OCI-LY3 (cell line): ENCODE measurements at regions not wholly inside any gene's neighbourhood (a gene's known extent, or its start where the extent isn't known, plus 50 kb on each side); places are given as distances from the start of the nearest gene placed in this dataset.

Experiments
- H2AFZ ChIP-seq: fragments of 200-600, 300-600 bp; shearing (Covaris generic); 2 replicates; pipeline ENCODE4 v1.6.0; 2014; ENCODE audit warnings: antibody characterized with exemption, low read depth, low read length
- H3K27ac ChIP-seq: fragments of 200-600, 300-600 bp; sonication (generic); 2 replicates; pipeline ENCODE4 v1.5.1; 2014; ENCODE audit warnings: mild to moderate bottlenecking, low read length, moderate library complexity, mixed read lengths
- H3K27me3 ChIP-seq: fragments of 200-600, 300-600 bp; sonication (generic); 2 replicates; pipeline ENCODE4 v1.6.1; 2014; ENCODE audit warnings: low read depth, low read length, mixed read lengths
- H3K36me3 ChIP-seq: fragments of 200-600, 300-600 bp; sonication (generic); replicated peaks from 2 replicates; pipeline ENCODE3; 2014; ENCODE audit warnings: low read depth, low read length, mixed read lengths
- H3K4me1 ChIP-seq: fragments of 300-600, 200-600 bp; sonication (generic); 2 replicates; pipeline ENCODE4 v1.6.1; 2014; ENCODE audit warnings: low read length, mixed read lengths
- H3K4me2 ChIP-seq: fragments of 200-600, 300-600 bp; sonication (generic); 2 replicates; pipeline ENCODE4 v1.6.1; 2014; ENCODE audit warnings: low read length, mixed read lengths
- H3K4me3 ChIP-seq: fragments of 300-600, 200-600 bp; sonication (generic); 2 replicates; pipeline ENCODE4 v1.5.1; 2014; ENCODE audit warnings: antibody characterized with exemption, mild to moderate bottlenecking, low read length, moderate library complexity
- H3K79me2 ChIP-seq: fragments of 300-600, 200-600 bp; shearing (Covaris generic); 2 replicates; pipeline ENCODE4 v1.6.1; 2014; ENCODE audit warnings: mild to moderate bottlenecking, low read length, mixed read lengths
- H3K9ac ChIP-seq: fragments of 300-600, 200-600 bp; shearing (Covaris generic); 2 replicates; pipeline ENCODE4 v1.6.0; 2014; ENCODE audit warnings: mild to moderate bottlenecking, low read length, moderate library complexity
- H3K9me3 ChIP-seq: fragments of 200-600, 300-600 bp; shearing (Covaris generic); 2 replicates; pipeline ENCODE4 v1.6.1; 2014; ENCODE audit warnings: low read length, mixed read lengths; ENCODE audit not compliant: insufficient read depth
- H4K20me1 ChIP-seq: fragments of 200-600, 300-600 bp; sonication (generic); 2 replicates; pipeline ENCODE4 v1.6.1; 2016; ENCODE audit warnings: low read length, mixed read lengths; ENCODE audit not compliant: insufficient read depth
- EZH2phosphoT487 ChIP-seq: fragments of 200-600 bp; shearing (Covaris generic); IDR thresholded peaks from 2 replicates; pipeline ENCODE4 v1.6.1; 2018; ENCODE audit warnings: antibody characterized with exemption, mixed run types, low read depth
- TF ChIP-seq, protein P1 (sequence below): fragments of 200-600, 300-600 bp; sonication (generic); IDR thresholded peaks from 2 replicates; pipeline ENCODE4 v1.5.1; 2014; ENCODE audit warnings: antibody characterized with exemption, low read length, low read depth

DNA sequence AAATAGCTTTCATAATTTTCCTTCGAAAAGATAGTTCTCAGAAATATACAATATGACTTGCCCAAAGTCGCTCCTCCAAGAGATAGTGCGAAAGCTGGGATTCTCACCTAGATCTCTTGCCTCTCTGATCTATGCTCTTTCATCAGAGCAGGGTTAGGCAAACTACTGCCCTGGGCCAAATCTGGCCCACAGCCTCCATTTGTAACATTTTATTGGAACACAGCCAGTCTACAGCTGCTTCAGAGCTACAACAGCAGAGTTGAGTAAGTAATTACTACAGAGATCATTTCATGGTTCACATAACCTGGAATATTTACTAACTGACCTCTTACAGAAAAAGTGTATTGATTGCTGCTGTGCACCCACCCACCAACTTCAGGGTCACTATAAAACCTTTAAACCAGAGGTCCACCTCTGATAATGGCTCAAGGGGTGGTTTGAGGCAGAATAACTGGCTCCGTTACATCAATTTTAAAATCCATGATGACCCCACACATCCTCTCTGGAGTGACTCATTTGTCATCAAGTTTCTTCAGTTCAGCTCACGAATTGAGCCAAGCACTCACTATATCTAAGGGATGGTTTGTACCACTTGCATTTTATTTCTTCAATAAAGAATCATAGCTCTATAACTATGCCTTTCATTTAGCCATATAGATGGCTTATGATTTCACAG is 1019.0 kb downstream of the XPNPEP1 start:
- Histone ChIP-seq H3K79me2 (peaks cover 48% of the 10 kb centered on the region), H3K4me3 (peak overlapping the region; percentile 72), H3K27me3 (no peaks in the 10 kb centered on the region), H2AFZ (0 out of 2 replicates have a peak overlapping the region, but pooled peaks have one; percentile 33), H3K4me2 (peak overlapping the region; percentile 79), H4K20me1 (no peaks in the 10 kb centered on the region), H3K9ac (peak overlapping the region; percentile 85), H3K36me3 (no peaks in the 10 kb centered on the region), H3K4me1 (peaks cover 83% of the 10 kb centered on the region), H3K27ac (peak overlapping the region; percentile 100), H3K9me3 (no peaks in the 10 kb centered on the region)
- TF ChIP-seq, protein P1, sequence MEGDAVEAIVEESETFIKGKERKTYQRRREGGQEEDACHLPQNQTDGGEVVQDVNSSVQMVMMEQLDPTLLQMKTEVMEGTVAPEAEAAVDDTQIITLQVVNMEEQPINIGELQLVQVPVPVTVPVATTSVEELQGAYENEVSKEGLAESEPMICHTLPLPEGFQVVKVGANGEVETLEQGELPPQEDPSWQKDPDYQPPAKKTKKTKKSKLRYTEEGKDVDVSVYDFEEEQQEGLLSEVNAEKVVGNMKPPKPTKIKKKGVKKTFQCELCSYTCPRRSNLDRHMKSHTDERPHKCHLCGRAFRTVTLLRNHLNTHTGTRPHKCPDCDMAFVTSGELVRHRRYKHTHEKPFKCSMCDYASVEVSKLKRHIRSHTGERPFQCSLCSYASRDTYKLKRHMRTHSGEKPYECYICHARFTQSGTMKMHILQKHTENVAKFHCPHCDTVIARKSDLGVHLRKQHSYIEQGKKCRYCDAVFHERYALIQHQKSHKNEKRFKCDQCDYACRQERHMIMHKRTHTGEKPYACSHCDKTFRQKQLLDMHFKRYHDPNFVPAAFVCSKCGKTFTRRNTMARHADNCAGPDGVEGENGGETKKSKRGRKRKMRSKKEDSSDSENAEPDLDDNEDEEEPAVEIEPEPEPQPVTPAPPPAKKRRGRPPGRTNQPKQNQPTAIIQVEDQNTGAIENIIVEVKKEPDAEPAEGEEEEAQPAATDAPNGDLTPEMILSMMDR = no peak
- no peak for TF ChIP-seq EZH2phosphoT487

GRCh38 chr10:108902619-108903285 is 1020.6 kb downstream of the XPNPEP1 start:
- Histone ChIP-seq H3K27ac (peak overlapping the region; percentile 100), H4K20me1 (no peaks in the 10 kb centered on the region), H3K9ac (peak overlapping the region; percentile 65), H3K27me3 (no peaks in the 10 kb centered on the region), H3K36me3 (no peaks in the 10 kb centered on the region), H2AFZ (peak overlapping the region; percentile 73), H3K79me2 (peaks cover 57% of the 10 kb centered on the region), H3K4me2 (peak overlapping the region; percentile 65), H3K4me1 (peaks cover 96% of the 10 kb centered on the region), H3K9me3 (no peaks in the 10 kb centered on the region), H3K4me3 (peak overlapping the region; percentile 5)
- TF ChIP-seq, protein P1 = no peak
- TF ChIP-seq EZH2phosphoT487 = no peak

DNA sequence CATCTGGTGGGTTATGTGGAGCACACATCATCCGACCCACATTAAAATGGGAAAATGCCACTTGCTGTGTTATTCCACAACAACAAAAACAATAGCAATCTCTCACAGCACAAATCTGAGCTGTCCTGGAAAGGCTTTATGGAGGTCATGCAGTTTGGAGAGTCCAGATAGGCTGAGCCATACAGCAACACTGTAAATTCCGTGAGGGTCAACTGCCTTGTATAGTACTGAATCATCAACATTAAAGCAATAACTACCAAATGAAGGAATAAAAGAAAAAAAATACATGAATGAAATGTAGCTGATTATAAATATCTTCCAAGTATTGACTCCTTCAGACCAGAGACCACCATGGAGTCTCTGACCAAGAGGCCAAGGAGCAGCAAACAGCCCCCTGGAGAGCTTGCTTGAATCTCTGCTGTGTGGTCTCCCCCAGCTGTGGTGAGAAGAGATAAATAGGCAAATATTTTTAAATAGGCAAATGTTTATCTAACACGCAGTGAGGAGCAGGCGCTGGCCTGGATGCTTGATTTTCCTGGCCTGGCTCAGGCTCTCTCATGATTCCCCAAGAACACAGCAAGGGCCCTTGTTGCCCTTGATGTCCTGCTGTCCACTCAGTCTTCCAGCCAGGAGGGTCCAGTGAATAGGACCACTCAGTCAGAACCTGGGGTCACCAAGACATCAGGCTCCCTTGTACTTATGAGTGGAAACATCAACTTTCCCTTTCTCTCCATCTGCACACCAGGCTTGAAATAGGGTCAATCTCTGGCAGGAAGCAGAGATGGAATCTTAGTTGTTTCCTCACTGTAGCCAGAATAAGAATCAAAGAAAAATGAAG is 1021.3 kb downstream of the XPNPEP1 start:
- peak overlapping the region; percentile 65 for H3K9ac ChIP-seq
- H3K4me3 ChIP-seq = peak overlapping the region; percentile 5
- peak overlapping the region; percentile 100 for H3K27ac ChIP-seq
- TF ChIP-seq, protein P1 = no peak
- peaks cover 96% of the 10 kb centered on the region for H3K4me1 ChIP-seq
- peaks cover 65% of the 10 kb centered on the region for H3K79me2 ChIP-seq
- H3K4me2 ChIP-seq = peak overlapping the region; percentile 65
- H4K20me1 ChIP-seq = no peaks in the 10 kb centered on the region
- no peaks in the 10 kb centered on the region for H3K36me3 ChIP-seq
- H3K27me3 ChIP-seq = no peaks in the 10 kb centered on the region
- H3K9me3 ChIP-seq = no peaks in the 10 kb centered on the region
- peak overlapping the region; percentile 73 for H2AFZ ChIP-seq

GRCh38 chr10:108899670-108900069 is 1023.6 kb downstream of the XPNPEP1 start:
- H3K9me3 ChIP-seq = no peaks in the 10 kb centered on the region
- H4K20me1 ChIP-seq = no peaks in the 10 kb centered on the region
- no peaks in the 10 kb centered on the region for H3K27me3 ChIP-seq
- peak overlapping the region; percentile 100 for H3K27ac ChIP-seq
- no peak overlapping the region for H2AFZ ChIP-seq
- peak overlapping the region; percentile 59 for H3K4me3 ChIP-seq
- peaks cover 66% of the 10 kb centered on the region for H3K79me2 ChIP-seq
- H3K4me1 ChIP-seq = peaks cover 96% of the 10 kb centered on the region
- no peaks in the 10 kb centered on the region for H3K36me3 ChIP-seq
- peak overlapping the region; percentile 65 for H3K4me2 ChIP-seq
- H3K9ac ChIP-seq = peak overlapping the region; percentile 80
- TF ChIP-seq EZH2phosphoT487 = no peak
- TF ChIP-seq, protein P1 = peak; percentile 45
